SK-N-SH (cell line): ENCODE measurements at regions not wholly inside any gene's neighbourhood (a gene's known extent, or its start where the extent isn't known, plus 50 kb on each side); places are given as distances from the start of the nearest gene placed in this dataset.

Experiments
- CTCF ChIA-PET: fragments of 300-600, 350-600 bp; formaldehyde crosslinking; extraction: SDS; loops from one replicate; lab custom pipeline; 2021; lab: Yijun Ruan, JAX
- POLR2A ChIA-PET: fragments of 350-600 bp; sonication (Branson Sonifier 250); formaldehyde crosslinking; extraction: SDS; loops from one replicate; lab custom pipeline; 2020; ENCODE audit warnings: antibody characterized with exemption, inconsistent platforms; lab: Yijun Ruan, JAX
- DNase-seq: peaks from one replicate; pipeline ENCODE4 v3.0.0; 2012
- H2AFZ ChIP-seq: fragments of 200-600 bp; sonication (generic); 2 replicates; pipeline ENCODE4 v1.8.1; 2016; ENCODE audit warnings: antibody characterized with exemption, mild to moderate bottlenecking, low read depth
- H3F3A ChIP-seq: fragments of 200-600 bp; sonication (generic); replicated peaks from 2 replicates; pipeline ENCODE3; 2016; ENCODE audit warnings: antibody characterized with exemption, mild to moderate bottlenecking; ENCODE audit not compliant: insufficient read depth
- H3K27ac ChIP-seq, 2 experiments: fragments of 200-500 bp in 1 of 2; fragments of 200-600 bp in 1 of 2; sonication (Bioruptor generic) in 1 of 2; sonication (generic), shearing (Covaris generic) in 1 of 2; 2 replicates each; pipeline versions ENCODE4 v1.5.1 to v1.6.1; 2014 to 2016; ENCODE audit warnings: low read depth in 2 of 2, inconsistent platforms in 1 of 2, low read length in 1 of 2, mild to moderate bottlenecking in 1 of 2, mixed read lengths in 1 of 2
- H3K27me3 ChIP-seq: fragments of 200-600 bp; sonication (generic), shearing (Covaris generic); 2 replicates; pipeline ENCODE4 v1.6.1; 2016; ENCODE audit warnings: mixed run types; ENCODE audit not compliant: insufficient read depth
- H3K36me3 ChIP-seq, 2 experiments: fragments of 200-500 bp in 1 of 2; fragments of 200-600 bp in 1 of 2; sonication (Bioruptor generic) in 1 of 2; sonication (generic) in 1 of 2; replicated peaks in 1 of 2; 2 replicates each; pipeline versions ENCODE3 to v1.5.1; 2014 to 2016; ENCODE audit warnings: low read length in 1 of 2, mild to moderate bottlenecking in 1 of 2; ENCODE audit not compliant: insufficient read depth in 2 of 2, control insufficient read depth in 1 of 2
- H3K4me1 ChIP-seq, 2 experiments: fragments of 200-500 bp in 1 of 2; fragments of 200-600 bp in 1 of 2; sonication (Bioruptor generic) in 1 of 2; sonication (generic), shearing (Covaris generic) in 1 of 2; 2 replicates each; pipeline versions ENCODE4 v1.5.1 to v1.6.1; 2014 to 2016; ENCODE audit warnings: low read depth in 1 of 2, low read length in 1 of 2, mixed run types in 1 of 2; ENCODE audit not compliant: insufficient read depth in 2 of 2, control insufficient read depth in 1 of 2
- H3K4me2 ChIP-seq: fragments of 200-600 bp; sonication (generic), shearing (Covaris generic); 2 replicates; pipeline ENCODE4 v1.6.1; 2017; ENCODE audit warnings: mixed run types
- H3K4me3 ChIP-seq, 2 experiments: fragments of 200-500 bp in 1 of 2; fragments of 200-600 bp in 1 of 2; sonication (Bioruptor generic) in 1 of 2; sonication (generic), shearing (Covaris generic) in 1 of 2; 2 replicates each; pipeline versions ENCODE4 v1.5.1 to v1.8.1; 2014 to 2016; ENCODE audit warnings: low read depth in 2 of 2, inconsistent platforms in 1 of 2, low read length in 1 of 2, mild to moderate bottlenecking in 1 of 2, mixed read lengths in 1 of 2, moderate library complexity in 1 of 2
- H3K79me2 ChIP-seq: fragments of 200-600 bp; sonication (generic); 2 replicates; pipeline ENCODE4 v1.8.1; 2017; ENCODE audit warnings: mild to moderate bottlenecking; ENCODE audit not compliant: insufficient read depth
- H3K9ac ChIP-seq: fragments of 200-600 bp; sonication (generic); 2 replicates; pipeline ENCODE4 v1.6.1; 2017; ENCODE audit warnings: mixed run types
- H3K9me2 ChIP-seq: fragments of 200-600 bp; sonication (generic); 2 replicates; pipeline ENCODE4 v1.6.1; 2017; ENCODE audit warnings: mixed run types
- H3K9me3 ChIP-seq: fragments of 200-600 bp; sonication (generic); 2 replicates; pipeline ENCODE4 v1.6.1; 2017; ENCODE audit warnings: mixed run types, mild to moderate bottlenecking, moderate library complexity
- H4K20me1 ChIP-seq: fragments of 200-600 bp; sonication (generic); 2 replicates; pipeline ENCODE4 v1.6.1; 2017; ENCODE audit warnings: mild to moderate bottlenecking, mixed run types; ENCODE audit not compliant: insufficient read depth
- CHD2 ChIP-seq: fragments of 150-350 bp; IDR thresholded peaks from 2 replicates; pipeline ENCODE4 v1.6.1; 2018; ENCODE audit warnings: low read length; ENCODE audit not compliant: partially characterized antibody
- CTCF ChIP-seq: fragments of 200-600 bp; sonication (generic); IDR thresholded peaks from 2 replicates; pipeline ENCODE4 v1.6.1; 2017; ENCODE audit warnings: antibody characterized with exemption, mild to moderate bottlenecking, moderate library complexity
- EZH2phosphoT487 ChIP-seq: fragments of 200-600 bp; sonication (generic); IDR thresholded peaks from 2 replicates; pipeline ENCODE4 v1.6.1; 2017; ENCODE audit warnings: low read depth, mixed run types, mild to moderate bottlenecking, antibody characterized with exemption, moderate library complexity, borderline replicate concordance
- FOSL2 ChIP-seq: IDR thresholded peaks from 2 replicates; pipeline ENCODE4 v1.4.0; 2012; ENCODE audit warnings: low read depth, mild to moderate bottlenecking, moderate library complexity, borderline replicate concordance
- NFIC ChIP-seq: IDR thresholded peaks from 2 replicates; pipeline ENCODE4 v1.4.0; 2012; ENCODE audit warnings: borderline replicate concordance
- NRF1 ChIP-seq: IDR thresholded peaks from 2 replicates; pipeline ENCODE4 v1.6.1; 2012; ENCODE audit warnings: low read depth, mild to moderate bottlenecking, low read length
- RAD21 ChIP-seq: IDR thresholded peaks from 2 replicates; pipeline ENCODE4 v1.6.1; 2012; ENCODE audit warnings: mild to moderate bottlenecking, low read length
- SIN3A ChIP-seq: IDR thresholded peaks from 2 replicates; pipeline ENCODE4 v1.6.1; 2012; ENCODE audit warnings: low read depth, mild to moderate bottlenecking, low read length, moderate library complexity, borderline replicate concordance
- SMC3 ChIP-seq: IDR thresholded peaks from 2 replicates; pipeline ENCODE4 v1.6.1; 2012; ENCODE audit warnings: low read depth, low read length, improper control_type of control experiment
- TAF1 ChIP-seq: IDR thresholded peaks from 2 replicates; pipeline ENCODE4 v1.6.1; 2012; ENCODE audit warnings: low read depth, mild to moderate bottlenecking, low read length, moderate library complexity, borderline replicate concordance
- USF1 ChIP-seq: IDR thresholded peaks from 2 replicates; pipeline ENCODE4 v1.4.0; 2012; ENCODE audit warnings: low read depth, borderline replicate concordance
- YY1 ChIP-seq: IDR thresholded peaks from 2 replicates; pipeline ENCODE4 v1.4.0; 2012; ENCODE audit warnings: low read depth, mild to moderate bottlenecking
- ZBTB33 ChIP-seq: IDR thresholded peaks from 2 replicates; pipeline ENCODE4 v1.4.0; 2012; ENCODE audit warnings: low read depth, borderline replicate concordance
- WGBS: methylation state at CpG from one replicate; pipeline ENCODE4 v1.1.6; 2017; ENCODE audit warnings: low lambda C conversion rate; 5-methylcytosine and 5-hydroxymethylcytosine counted together
- TF ChIP-seq, protein P1 (sequence below): IDR thresholded peaks from 2 replicates; pipeline ENCODE4 v1.6.1; 2012; ENCODE audit warnings: mild to moderate bottlenecking, low read depth, low read length, moderate library complexity

DNA sequence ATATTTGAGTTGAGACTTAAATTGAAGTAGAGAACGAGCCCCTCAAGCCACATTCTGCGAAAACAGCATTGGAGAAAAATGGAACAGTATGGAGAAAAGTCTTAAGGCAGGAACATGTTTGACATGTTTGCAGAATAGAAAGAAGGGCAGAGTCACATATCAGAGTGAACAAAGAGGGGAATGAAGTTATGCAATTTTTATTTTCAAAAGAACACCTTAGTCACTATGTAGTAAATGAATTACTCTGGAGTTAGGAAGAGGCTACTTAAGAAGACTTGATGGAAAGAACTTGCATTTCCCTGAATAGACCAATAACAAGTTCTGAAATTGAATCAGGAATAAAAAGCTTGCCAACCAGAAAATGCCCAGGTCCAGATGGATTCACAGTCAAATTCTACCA lies 391.4 kb upstream of the CDH19 start (continued):
- TF ChIP-seq CTCF (no peak), NRF1 (no peak), USF1 (no peak)

GRCh38 chr18:66994790-66995189 lies 390.9 kb upstream of the CDH19 start:
- ChIA-PET POLR2A (no interaction called here), CTCF (interaction anchor here (0.5 kb wide), 1 partner anchor 95 kb away, joined by 3 read pairs; no protein-coding TSS in a partner anchor)
- no peak for DNase-seq
- no peaks in the 10 kb centered on the region for H3F3A ChIP-seq
- H3K9ac ChIP-seq, result no peak overlapping the region
- H4K20me1 ChIP-seq, result no peaks in the 10 kb centered on the region
- no peaks in the 10 kb centered on the region for H3K36me3 ChIP-seq
- no peaks in the 10 kb centered on the region for H3K79me2 ChIP-seq
- no peaks in the 10 kb centered on the region; the same call in 1 of the 2 replicates for H3K27me3 ChIP-seq
- no peaks in the 10 kb centered on the region for H3K9me3 ChIP-seq
- H3K4me2 ChIP-seq, result no peak overlapping the region
- TF ChIP-seq RAD21 (no peak), CHD2 (no peak), SIN3A (no peak), NFIC (no peak), EZH2phosphoT487 (no peak), ZBTB33 (no peak)
- H2AFZ ChIP-seq, result no peak overlapping the region
- no peak overlapping the region for H3K4me3 ChIP-seq
- no peak overlapping the region for H3K27ac ChIP-seq
- no peaks in the 10 kb centered on the region for H3K4me1 ChIP-seq
- no peaks in the 10 kb centered on the region for H3K9me2 ChIP-seq
- 20% methylated on average over 2 of the region's 2 CpGs for WGBS

- no peak for DNase-seq
- no peak for TF ChIP-seq SMC3
- TF ChIP-seq, protein P1, sequence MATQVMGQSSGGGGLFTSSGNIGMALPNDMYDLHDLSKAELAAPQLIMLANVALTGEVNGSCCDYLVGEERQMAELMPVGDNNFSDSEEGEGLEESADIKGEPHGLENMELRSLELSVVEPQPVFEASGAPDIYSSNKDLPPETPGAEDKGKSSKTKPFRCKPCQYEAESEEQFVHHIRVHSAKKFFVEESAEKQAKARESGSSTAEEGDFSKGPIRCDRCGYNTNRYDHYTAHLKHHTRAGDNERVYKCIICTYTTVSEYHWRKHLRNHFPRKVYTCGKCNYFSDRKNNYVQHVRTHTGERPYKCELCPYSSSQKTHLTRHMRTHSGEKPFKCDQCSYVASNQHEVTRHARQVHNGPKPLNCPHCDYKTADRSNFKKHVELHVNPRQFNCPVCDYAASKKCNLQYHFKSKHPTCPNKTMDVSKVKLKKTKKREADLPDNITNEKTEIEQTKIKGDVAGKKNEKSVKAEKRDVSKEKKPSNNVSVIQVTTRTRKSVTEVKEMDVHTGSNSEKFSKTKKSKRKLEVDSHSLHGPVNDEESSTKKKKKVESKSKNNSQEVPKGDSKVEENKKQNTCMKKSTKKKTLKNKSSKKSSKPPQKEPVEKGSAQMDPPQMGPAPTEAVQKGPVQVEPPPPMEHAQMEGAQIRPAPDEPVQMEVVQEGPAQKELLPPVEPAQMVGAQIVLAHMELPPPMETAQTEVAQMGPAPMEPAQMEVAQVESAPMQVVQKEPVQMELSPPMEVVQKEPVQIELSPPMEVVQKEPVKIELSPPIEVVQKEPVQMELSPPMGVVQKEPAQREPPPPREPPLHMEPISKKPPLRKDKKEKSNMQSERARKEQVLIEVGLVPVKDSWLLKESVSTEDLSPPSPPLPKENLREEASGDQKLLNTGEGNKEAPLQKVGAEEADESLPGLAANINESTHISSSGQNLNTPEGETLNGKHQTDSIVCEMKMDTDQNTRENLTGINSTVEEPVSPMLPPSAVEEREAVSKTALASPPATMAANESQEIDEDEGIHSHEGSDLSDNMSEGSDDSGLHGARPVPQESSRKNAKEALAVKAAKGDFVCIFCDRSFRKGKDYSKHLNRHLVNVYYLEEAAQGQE, result no peak
- TF ChIP-seq CHD2, result no peak
- TF ChIP-seq TAF1, result no peak
- TF ChIP-seq YY1, result no peak
- TF ChIP-seq CTCF, result no peak
- TF ChIP-seq FOSL2, result no peak
- Histone ChIP-seq H3F3A (no peaks in the 10 kb centered on the region), H3K27ac (no peak overlapping the region), H3K4me2 (no peak overlapping the region), H3K4me1 (no peaks in the 10 kb centered on the region), H3K79me2 (no peaks in the 10 kb centered on the region), H4K20me1 (no peaks in the 10 kb centered on the region), H3K27me3 (no peaks in the 10 kb centered on the region; the same call in 1 of the 2 replicates), H3K4me3 (no peak overlapping the region), H3K9me3 (no peaks in the 10 kb centered on the region), H3K9ac (no peak overlapping the region), H2AFZ (no peak overlapping the region), H3K9me2 (no peaks in the 10 kb centered on the region), H3K36me3 (no peaks in the 10 kb centered on the region)
- CTCF ChIA-PET, result interaction anchor here (1.0 to 1.2 kb wide), 2 partner anchors 13 to 19 kb away, joined by 3 to 6 read pairs; no protein-coding TSS in a partner anchor
- POLR2A ChIA-PET, result no interaction called here
These were observed 389.6 kb upstream of the CDH19 start for GRCh38 chr18:66993492-66993891.
